ENCODE measurements at regions not wholly inside any gene's neighbourhood (a gene's known extent, or its start where the extent isn't known, plus 50 kb on each side); places are given as distances from the start of the nearest gene placed in this dataset.
"Not testable (repeated sequence)": the region's sequence is repeated elsewhere in the genome, so short reads cannot be mapped to it uniquely, and the experiment has no call there.

DNA sequence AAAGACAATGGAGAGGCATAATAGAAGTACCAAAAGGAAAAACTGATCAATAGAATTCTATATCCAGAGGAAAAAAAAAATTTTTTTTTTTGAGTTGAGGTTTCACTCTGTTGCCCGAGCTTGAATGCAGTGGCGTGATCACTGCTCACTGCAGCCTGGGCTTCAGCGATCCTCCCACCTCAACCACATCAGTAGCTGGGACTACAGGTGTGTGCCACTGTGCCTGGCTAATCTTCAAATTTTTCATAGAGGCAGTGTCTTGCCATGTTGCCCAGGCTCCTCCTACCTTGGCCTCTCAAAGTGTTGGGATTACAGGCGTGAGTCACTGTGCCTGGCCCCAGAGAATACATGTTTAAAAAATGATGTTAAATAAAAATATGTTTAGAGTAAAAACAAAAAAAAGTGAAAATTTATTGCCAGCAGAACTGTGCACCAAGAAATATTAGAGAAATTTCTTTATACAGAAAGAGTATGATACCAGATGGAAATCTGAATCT lies 154.3 kb upstream of the ZBTB20 start:
- intact Hi-C loops (cut with DNase I), result no loop called here
- no peak for DNase-seq

DNA sequence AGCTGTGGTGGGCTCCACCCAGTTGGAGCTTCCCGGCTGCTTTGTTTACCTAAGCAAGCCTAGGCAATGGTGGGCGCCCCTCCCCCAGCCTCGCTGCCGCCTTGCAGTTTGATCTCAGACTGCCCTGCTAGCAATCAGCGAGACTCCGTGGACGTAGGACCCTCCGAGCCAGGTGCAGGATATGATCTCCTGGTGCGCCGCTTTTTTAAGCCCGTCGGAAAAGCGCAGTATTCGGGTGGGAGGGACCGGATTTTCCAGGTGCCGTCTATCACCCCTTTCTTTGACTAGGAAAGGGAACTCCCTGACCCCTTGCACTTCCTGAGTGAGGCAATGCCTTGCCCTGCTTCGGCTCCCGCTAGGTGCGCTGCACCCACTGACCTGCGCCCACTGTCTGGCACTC lies 170.9 kb upstream of the ZBTB20 start:
- intact Hi-C loops (cut with DNase I); DNase-seq: not testable (repeated sequence)

DNA sequence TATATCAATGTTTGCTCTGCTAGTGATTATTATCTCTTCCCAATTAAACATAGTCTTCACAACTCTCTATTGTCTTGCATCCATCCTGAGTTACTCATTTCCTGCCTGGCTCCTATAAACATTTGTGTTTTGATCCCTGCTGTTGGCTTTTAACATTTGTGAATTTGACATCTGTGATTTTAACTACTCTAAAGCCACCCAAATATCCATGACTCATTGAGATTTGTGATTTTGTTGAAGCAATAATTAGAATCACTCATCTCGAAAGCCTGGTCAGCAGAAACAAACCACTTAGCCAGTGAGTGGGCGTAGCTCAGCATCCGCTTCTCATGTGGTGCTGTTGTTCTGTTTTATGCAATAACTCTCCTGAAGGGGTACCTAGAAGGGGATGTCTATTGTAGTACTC lies 174.3 kb upstream of the ZBTB20 start:
- no peak for DNase-seq
- intact Hi-C loops (cut with DNase I), result no loop called here

DNA sequence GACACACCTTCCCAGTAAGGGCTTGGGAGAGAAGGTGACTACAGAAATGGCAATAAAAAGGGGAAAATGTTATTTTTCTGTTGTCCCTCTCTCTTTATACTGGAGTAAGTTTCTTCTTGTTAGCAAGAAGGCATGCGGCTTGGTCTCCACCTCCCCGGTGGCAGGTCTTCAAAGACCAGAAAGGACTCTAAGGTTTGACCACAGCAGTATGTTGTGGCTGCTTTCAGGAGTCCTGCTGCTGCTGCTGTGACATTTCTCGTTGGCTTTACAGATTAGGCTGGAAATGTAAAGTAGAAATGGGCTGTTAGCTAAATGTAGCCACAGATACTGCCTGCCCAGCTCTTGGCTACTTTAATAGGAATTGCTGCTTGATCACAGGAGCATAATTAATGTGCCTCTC lies 175.8 kb upstream of the ZBTB20 start:
- no peak for DNase-seq

DNA sequence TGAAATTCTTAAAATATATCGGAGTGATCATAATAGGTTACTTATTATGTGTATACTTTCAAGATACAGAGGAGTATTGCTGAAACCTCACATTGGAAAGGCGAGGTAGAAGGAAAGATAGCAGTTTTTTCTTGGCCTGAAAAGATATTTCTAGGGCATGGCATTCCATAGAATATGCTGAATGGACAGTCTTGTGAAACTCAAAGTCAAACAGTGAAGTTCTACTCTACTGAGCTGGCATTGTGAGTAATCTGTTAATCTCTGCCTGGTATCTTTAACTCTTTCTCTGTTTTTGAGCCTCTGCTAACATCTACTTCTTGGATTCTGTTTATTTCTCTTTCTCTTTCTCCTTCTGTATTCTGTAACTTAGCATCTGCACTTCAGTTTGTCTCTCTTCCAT lies 176.3 kb upstream of the ZBTB20 start:
- intact Hi-C loops (cut with DNase I), result no loop called here

More for the DNA sequence above, 175.8 kb upstream of the ZBTB20 start:
- intact Hi-C loops (cut with DNase I), result no loop called here

DNA sequence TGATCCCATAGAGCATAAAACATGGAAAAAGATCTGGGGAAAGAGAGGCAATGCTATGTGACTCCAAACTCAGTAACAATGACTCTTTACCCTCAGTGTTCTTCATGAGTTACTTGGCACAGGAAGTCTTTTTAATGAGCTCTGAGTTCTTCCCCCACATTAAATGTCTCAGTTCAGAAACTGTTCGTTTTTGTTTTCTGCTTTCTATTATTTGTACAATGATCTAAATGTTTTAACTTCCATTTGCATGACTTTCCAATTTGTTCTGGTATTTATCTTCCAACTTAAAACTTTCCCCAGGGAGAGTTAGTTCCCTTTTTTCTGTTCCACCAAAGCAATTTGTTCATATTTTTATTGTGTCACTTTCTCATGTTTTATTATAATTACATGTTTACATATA lies 177.0 kb upstream of the ZBTB20 start:
- no peak for DNase-seq
- intact Hi-C loops (cut with DNase I), result no loop called here

More for the DNA sequence above, 176.3 kb upstream of the ZBTB20 start:
- DNase-seq, result no peak

DNA sequence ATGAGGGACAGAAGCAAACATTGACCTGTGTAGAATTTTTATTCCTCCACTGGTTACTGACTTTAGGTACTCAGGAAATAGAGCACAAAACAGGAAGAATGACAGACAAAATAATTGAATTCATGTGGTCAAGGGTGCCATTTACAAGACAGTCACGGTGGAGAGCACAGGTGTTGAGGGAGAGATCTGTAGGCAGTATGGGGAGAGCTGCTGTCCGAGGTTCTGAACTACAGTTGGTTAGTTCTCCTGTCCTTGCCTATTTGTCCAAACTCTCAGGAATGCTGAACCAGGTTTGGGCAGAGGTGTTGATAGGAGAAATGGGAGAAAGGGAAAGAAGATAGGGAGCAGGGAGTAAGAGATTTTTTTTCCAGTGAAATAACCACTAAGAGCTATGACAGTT lies 178.5 kb upstream of the ZBTB20 start:
- DNase-seq, result no peak
- intact Hi-C loops (cut with DNase I), result no loop called here

DNA sequence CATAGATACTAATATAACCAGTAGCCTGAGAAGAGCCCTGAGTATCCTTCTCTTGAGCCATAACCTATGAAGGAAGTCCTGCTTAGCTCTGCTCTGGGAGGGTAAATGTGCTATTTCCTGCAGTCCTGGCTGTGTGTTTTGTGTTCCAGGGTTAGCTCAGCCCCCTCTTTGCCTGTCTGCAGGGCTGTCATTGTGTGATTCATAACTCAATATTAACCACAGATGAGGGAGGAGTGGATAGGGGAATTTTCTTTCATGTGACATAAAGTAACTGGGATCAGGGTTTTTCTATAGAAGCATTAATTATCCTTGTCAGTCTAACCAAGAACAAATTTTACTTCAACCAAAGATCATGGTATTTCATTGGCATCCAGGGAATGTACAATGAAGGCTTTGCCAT lies 183.3 kb upstream of the ZBTB20 start:
- intact Hi-C loops (cut with DNase I), result no loop called here
- peak in 29 of 42 donors; percentile 0 to 66 (median 24) for DNase-seq

DNA sequence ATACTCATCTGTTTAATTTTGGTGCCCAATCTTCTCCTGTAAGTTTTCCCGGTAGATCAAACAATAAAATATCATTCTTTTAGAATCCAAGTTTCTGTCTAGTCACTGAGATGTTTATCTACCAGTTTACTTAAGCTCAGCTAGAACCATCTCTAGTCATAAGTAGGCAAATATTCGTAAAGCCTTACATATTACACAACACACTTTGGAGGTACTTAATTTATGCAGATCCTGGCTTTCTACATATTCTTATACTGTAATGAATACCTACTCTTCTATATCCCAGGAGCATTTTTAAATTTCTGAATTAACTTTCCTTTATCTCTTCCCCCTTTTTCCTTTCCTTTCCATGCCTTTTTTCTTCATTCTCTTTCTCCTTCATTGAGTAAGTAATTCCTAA lies 185.9 kb upstream of the ZBTB20 start:
- intact Hi-C loops (cut with DNase I), result no loop called here
- DNase-seq, result no peak

DNA sequence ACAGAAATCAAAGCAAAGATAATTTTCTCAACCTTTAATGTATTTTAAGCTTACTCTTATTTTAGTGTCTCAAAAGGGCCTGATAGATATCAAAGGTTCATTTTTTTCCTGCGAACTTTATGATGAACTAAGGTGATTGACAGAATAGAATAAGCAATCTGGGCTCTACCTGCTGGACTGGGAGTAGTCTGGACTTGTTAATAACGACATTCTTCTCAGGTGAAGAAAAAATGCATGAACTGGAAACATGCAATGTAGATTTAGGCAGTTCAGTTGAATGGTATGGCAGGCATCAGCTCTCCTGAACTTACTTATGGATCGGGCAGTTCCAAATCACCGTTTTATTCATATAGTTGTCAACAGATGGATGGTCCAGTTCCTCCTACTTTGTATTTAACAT lies 189.7 kb upstream of the ZBTB20 start:
- intact Hi-C loops (cut with DNase I), result no loop called here
- DNase-seq, result no peak

DNA sequence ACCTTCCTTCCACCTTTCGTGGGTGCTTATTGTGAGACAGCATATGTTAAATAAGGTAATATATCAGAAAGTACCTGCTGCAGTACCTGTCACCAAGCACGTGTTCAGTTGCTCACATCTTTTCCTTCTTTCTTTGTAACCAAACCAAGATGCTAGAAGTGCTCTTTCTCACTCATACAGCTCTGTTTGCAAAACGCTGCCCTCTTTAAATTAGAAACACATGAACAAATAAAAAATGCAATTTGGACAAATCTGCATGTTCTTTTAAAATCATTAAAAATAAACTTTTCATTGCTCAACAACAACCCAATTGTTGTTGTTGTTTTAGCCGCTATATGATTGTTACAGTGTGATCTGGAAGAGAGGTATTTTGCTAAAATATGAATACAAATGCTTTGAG lies 193.5 kb upstream of the ZBTB20 start:
- intact Hi-C loops (cut with DNase I), result no loop called here
- no peak for DNase-seq

DNA sequence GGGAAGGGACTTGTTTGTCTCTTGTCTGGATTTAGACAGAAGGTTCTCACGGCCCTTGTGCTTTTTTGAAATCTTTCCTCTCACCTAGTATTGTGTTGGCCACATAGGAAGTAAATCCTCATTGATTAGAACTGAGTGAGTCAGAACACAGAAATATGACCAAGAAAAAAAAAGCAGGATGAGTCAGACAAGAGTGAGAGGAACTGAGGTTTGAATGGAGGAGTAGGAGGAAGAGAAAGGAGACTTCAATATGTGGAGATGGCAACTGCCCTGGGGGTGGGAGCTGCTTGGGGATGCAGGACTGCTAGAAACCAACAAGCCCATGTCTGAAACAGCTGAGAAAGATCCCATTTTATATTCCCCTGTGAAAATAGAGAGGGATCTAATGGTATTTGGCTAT lies 194.1 kb upstream of the ZBTB20 start:
- peak in 6 of 42 donors; percentile 1 to 39 (median 11) for DNase-seq
- intact Hi-C loops (cut with DNase I), result no loop called here

DNA sequence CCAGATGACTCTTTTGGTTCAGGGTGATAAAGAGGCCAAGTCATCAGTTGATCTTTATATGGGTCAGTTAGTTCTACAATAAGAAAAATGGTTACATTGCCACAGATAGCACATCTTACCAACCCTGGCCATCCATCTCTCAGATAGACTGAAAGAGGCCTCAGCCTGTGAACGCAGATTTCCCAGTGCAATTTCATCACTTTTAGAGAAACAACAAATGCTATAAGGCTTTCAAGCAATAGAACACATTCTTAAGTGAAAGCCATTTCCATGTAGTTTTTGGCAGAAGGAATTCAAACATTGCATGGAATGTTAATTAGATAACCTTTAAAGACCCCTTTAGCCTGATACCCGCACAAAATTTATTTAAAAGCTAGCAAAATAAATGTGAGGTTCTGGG lies 200.6 kb upstream of the ZBTB20 start:
- intact Hi-C loops (cut with DNase I), result no loop called here
- no peak for DNase-seq

DNA sequence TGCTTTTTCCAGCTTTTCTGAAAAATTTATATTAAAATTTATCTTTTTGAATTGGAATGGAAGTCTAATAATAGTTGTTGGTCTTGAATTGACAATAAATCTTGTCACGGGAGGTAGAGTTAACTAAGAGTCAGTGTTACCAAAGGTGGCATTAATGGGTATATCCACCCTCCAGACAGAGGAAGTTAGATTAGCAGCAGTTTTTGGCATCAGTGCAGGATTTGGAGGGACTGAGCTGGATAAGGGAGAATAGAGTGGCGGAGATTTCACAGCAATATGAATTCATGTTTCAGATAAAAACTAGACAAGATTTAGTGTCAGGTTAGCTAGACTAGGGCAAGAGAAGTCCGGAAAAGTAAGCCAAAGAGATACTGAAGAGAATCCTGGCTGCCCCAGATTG lies 201.3 kb upstream of the ZBTB20 start:
- intact Hi-C loops (cut with DNase I), result no loop called here
- DNase-seq, result no peak

DNA sequence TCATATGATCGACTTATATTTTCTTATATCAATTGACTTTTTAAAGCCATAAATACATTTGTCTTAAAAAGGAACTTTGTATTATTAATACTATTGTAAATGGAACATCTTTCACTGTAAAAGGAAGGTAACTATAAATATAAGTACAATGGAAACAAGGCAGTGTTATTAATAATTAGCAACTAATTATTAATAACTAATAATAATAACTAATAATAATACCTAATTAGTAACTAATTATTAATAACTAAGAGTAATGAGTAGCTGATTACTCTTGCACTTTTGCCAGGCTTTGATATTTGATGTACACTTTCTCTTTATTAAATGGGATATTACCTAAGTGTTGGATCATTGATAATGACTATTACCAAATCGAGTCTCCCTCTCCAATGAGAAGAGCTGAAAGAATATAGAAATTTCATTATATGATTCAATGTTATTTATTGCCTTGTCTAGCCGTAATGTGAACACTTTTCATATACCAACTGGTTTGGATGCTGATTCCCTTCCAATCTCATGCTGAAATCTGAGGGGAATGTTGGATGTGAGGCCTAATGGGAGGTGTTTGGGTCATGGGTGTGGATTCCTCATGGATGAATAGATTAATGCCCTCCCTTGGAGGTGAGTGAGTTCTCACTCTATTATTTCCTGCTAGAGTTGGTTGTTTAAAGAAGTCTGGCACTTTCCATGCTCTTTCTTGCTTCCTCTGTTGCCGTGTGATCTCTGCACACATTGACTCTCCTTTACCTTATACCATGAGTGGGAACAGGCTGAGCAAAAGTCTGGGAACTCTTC lies 202.1 kb upstream of the ZBTB20 start:
- intact Hi-C loops (cut with DNase I), result no loop called here

DNA sequence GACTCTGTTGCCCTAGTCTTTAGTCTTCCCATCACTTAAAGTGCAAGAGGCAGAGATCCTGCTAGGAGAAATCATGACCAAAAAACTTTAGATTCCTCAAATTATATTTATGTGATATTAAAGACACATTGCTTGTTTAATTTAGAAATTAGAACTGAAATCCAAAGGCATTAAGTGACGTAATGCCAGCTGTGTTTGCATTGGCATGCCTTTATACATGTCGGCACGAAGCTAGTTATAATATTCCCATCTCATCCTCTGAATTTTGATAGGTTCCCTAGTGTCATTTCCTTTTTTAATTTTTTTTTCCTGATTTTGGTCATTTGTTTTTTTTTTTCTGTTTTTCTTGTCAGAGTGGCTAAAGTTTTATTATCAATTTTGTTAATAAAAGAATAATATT lies 203.5 kb upstream of the ZBTB20 start:
- DNase-seq, result no peak
- intact Hi-C loops (cut with DNase I), result no loop called here

More for the DNA sequence above, 202.1 kb upstream of the ZBTB20 start:
- DNase-seq, result no peak

DNA sequence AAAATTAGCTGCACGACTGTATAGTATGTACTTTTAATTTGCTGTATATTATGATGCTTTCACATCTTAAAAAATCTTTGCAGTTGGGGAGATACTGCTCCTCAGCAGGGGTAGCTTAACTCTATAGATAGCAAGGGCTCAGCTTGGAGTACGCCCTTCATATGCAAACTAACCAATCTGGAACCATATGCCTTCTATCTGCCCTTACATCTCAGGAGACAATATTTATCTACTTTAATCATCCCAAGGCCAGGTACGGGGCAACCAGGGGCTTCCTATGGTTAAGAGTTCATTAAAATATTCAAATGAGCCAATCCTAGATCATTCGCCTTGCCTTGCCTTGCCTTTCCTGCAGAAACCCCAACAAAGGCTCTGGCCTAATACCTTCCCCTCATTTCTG lies 204.1 kb upstream of the ZBTB20 start:
- no peak for DNase-seq
- intact Hi-C loops (cut with DNase I), result no loop called here

DNA sequence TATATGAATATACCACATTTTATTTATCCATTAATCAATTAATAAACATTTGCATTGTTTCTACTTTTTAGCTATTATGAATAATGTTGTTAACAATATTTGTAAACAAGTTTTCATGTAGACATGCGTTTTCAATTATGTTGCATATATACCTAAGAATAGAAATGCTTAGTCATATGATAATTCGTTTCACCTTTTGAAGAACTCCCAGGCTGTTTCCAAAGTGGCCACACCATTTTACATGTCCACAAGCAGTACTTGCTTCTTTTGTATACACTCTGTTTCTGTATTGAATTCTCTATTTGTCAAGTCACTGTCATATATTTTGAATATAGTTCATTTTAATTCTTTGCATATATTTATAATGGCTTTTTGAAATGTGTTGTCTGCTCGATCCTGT lies 206.9 kb upstream of the ZBTB20 start:
- intact Hi-C loops (cut with DNase I), result no loop called here
- DNase-seq, result no peak

DNA sequence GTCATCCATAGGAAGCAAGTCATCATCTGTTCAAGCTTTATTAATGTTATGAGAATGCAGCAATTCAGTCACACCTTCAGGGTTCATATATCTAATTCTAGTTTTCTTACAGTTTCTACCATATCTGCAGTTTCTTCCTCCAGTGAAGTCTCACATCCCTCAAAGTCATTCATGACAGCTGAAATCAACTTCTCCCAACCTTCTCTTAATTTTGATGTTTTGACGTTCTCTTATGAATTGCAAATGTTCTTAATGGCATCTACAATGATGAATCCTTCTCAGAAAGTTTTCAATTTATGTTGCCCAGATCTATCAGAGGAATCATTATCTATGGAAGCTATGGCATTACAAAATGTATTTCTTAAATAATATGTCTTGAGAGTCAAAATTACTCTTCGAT lies 210.4 kb upstream of the ZBTB20 start:
- no peak for DNase-seq
- intact Hi-C loops (cut with DNase I), result no loop called here

DNA sequence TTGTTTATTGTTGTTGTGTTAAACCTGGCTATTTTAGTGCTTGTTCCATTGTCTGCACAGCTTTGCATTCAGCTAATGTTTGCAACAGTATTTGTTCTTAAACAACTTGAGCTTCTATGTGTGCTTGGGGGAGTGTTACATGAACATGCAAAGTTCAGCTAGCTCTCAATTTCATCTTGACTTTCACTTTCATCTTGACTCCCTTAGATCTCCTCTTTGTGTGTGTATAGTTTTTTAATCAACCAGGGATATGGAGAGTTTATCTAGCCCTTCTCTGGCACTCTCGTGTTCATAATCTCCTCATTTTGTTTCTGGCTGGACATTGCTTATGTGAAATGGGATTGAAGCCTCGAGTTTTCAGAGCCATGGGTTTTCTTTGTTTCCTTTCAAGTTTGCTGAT lies 212.4 kb upstream of the ZBTB20 start:
- no peak for DNase-seq
- intact Hi-C loops (cut with DNase I), result no loop called here

DNA sequence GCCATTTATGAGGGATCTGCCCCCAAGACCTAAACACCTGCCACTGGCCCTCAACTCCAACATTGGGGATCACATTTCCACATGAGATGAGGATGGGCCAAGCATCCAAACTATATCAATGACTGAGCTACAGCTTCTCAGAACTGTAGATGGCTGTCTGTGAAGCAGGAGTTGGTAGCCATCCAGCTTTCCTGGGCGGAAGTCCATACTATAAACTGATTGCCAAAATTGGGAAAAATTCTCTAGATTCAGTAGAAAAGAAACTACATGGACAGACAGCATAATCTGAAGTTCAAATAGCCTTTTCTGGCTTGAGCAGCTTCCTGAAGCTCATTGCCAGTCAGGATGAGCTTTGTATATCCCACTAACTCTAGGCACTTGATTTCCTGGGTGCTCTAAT lies 214.7 kb upstream of the ZBTB20 start:
- intact Hi-C loops (cut with DNase I), result no loop called here
- DNase-seq, result no peak
